GM12874 (cell line): ENCODE measurements at regions not wholly inside any gene's neighbourhood (a gene's known extent, or its start where the extent isn't known, plus 50 kb on each side); places are given as distances from the start of the nearest gene placed in this dataset.

Experiments used
- CTCF ChIP-seq: IDR thresholded peaks from 2 replicates; pipeline ENCODE4 v1.5.1; 2011; ENCODE audit warnings: low read depth, mild to moderate bottlenecking, control low read depth, low read length, moderate library complexity; ENCODE audit not compliant: insufficient read depth

GRCh38 chr4:24266951-24267722, 317.2 kb downstream of the DHX15 start:
- no peak for TF ChIP-seq CTCF

GRCh38 chr4:24265989-24266388, 318.4 kb downstream of the DHX15 start:
- no peak for TF ChIP-seq CTCF

- no peak for TF ChIP-seq CTCF
These were observed 321.7 kb downstream of the DHX15 start for GRCh38 chr4:24262616-24263015.

- TF ChIP-seq CTCF: no peak
These were observed 322.3 kb downstream of the DHX15 start for GRCh38 chr4:24262084-24262483.

- TF ChIP-seq CTCF: no peak
These were observed 323.3 kb downstream of the DHX15 start for GRCh38 chr4:24260923-24261564.

- no peak for TF ChIP-seq CTCF
These were observed 324.1 kb downstream of the DHX15 start for GRCh38 chr4:24260133-24260715.

- TF ChIP-seq CTCF: no peak
These were observed 327.8 kb downstream of the DHX15 start for GRCh38 chr4:24256547-24256946.
